GM23338 (cell line): ENCODE measurements at regions not wholly inside any gene's neighbourhood (a gene's known extent, or its start where the extent isn't known, plus 50 kb on each side); places are given as distances from the start of the nearest gene placed in this dataset.

ENCODE experiments used
- EZH2 ChIP-seq: fragments of 200-600 bp; sonication (generic); IDR thresholded peaks from one replicate; pipeline ENCODE4 v1.8.0; 2017; ENCODE audit warnings: antibody characterized with exemption, mild to moderate bottlenecking, low read depth; ENCODE audit not compliant: unreplicated experiment
- EZH2phosphoT487 ChIP-seq: fragments of 200-600 bp; sonication (generic); IDR thresholded peaks from one replicate; pipeline ENCODE4 v1.8.1; 2018; ENCODE audit warnings: antibody characterized with exemption; ENCODE audit not compliant: unreplicated experiment
- JUNB ChIP-seq: IDR thresholded peaks from one replicate; pipeline ENCODE4 v1.6.1; 2016; ENCODE audit warnings: antibody characterized with exemption; ENCODE audit not compliant: unreplicated experiment
- NANOG ChIP-seq: IDR thresholded peaks from 2 replicates; pipeline ENCODE4 v1.6.1; 2016; ENCODE audit warnings: antibody characterized with exemption, borderline replicate concordance
- POLR2AphosphoS5 ChIP-seq: IDR thresholded peaks from 2 replicates; pipeline ENCODE4 v1.6.1; 2016; ENCODE audit warnings: antibody characterized with exemption, low read depth
- TF ChIP-seq, protein P1 (sequence below), 2 experiments: fragments of 200-600 bp in 1 of 2; sonication (generic) in 1 of 2; conservative IDR thresholded peaks; 2 replicates each; pipeline versions ENCODE4 v1.5.1 to v1.6.1; 2016 to 2017; ENCODE audit warnings: antibody characterized with exemption in 2 of 2, low read depth in 2 of 2, mild to moderate bottlenecking in 2 of 2, moderate library complexity in 1 of 2
- TF ChIP-seq, protein P2 (sequence below): IDR thresholded peaks from 2 replicates; pipeline ENCODE4 v1.6.1; 2016; ENCODE audit warnings: antibody characterized with exemption
- TF ChIP-seq, protein P3 (sequence below): IDR thresholded peaks from one replicate; pipeline ENCODE4 v1.6.1; 2018; ENCODE audit warnings: antibody characterized with exemption; ENCODE audit not compliant: unreplicated experiment

DNA sequence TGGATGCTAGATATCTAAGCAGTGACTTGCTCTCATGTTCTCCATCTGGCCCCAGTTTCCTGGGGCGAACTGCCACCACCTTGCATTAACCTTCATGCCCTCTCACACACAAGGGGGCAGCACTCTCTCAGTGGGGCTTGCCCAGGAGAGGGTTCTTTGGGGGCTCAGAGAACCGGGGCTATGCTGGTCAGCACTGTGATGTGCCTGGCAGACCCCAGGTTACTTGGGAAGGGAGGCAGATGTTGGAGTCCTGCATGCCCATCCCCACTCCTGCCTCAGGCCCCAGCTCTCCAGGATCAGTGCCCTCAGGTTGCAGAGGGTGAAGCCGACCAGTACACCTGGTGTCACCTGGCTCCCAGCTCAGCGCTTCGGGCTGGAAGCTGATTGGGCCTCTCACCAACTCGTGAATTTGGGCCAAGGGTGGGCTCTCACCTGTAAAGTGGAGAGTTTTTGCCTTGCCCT lies 396.2 kb upstream of the HS6ST1 start:
- TF ChIP-seq, protein P1, sequence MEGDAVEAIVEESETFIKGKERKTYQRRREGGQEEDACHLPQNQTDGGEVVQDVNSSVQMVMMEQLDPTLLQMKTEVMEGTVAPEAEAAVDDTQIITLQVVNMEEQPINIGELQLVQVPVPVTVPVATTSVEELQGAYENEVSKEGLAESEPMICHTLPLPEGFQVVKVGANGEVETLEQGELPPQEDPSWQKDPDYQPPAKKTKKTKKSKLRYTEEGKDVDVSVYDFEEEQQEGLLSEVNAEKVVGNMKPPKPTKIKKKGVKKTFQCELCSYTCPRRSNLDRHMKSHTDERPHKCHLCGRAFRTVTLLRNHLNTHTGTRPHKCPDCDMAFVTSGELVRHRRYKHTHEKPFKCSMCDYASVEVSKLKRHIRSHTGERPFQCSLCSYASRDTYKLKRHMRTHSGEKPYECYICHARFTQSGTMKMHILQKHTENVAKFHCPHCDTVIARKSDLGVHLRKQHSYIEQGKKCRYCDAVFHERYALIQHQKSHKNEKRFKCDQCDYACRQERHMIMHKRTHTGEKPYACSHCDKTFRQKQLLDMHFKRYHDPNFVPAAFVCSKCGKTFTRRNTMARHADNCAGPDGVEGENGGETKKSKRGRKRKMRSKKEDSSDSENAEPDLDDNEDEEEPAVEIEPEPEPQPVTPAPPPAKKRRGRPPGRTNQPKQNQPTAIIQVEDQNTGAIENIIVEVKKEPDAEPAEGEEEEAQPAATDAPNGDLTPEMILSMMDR (conservative IDR thresholded peaks at IDR 0.05; ENCODE audit: low read depth in 2 of 2) = peak; percentile 53 to 73
- TF ChIP-seq, protein P2, sequence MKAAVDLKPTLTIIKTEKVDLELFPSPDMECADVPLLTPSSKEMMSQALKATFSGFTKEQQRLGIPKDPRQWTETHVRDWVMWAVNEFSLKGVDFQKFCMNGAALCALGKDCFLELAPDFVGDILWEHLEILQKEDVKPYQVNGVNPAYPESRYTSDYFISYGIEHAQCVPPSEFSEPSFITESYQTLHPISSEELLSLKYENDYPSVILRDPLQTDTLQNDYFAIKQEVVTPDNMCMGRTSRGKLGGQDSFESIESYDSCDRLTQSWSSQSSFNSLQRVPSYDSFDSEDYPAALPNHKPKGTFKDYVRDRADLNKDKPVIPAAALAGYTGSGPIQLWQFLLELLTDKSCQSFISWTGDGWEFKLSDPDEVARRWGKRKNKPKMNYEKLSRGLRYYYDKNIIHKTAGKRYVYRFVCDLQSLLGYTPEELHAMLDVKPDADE = no peak
- TF ChIP-seq POLR2AphosphoS5 (no peak), EZH2 (no peak), EZH2phosphoT487 (no peak), JUNB (no peak), NANOG (no peak)
- TF ChIP-seq, protein P3, sequence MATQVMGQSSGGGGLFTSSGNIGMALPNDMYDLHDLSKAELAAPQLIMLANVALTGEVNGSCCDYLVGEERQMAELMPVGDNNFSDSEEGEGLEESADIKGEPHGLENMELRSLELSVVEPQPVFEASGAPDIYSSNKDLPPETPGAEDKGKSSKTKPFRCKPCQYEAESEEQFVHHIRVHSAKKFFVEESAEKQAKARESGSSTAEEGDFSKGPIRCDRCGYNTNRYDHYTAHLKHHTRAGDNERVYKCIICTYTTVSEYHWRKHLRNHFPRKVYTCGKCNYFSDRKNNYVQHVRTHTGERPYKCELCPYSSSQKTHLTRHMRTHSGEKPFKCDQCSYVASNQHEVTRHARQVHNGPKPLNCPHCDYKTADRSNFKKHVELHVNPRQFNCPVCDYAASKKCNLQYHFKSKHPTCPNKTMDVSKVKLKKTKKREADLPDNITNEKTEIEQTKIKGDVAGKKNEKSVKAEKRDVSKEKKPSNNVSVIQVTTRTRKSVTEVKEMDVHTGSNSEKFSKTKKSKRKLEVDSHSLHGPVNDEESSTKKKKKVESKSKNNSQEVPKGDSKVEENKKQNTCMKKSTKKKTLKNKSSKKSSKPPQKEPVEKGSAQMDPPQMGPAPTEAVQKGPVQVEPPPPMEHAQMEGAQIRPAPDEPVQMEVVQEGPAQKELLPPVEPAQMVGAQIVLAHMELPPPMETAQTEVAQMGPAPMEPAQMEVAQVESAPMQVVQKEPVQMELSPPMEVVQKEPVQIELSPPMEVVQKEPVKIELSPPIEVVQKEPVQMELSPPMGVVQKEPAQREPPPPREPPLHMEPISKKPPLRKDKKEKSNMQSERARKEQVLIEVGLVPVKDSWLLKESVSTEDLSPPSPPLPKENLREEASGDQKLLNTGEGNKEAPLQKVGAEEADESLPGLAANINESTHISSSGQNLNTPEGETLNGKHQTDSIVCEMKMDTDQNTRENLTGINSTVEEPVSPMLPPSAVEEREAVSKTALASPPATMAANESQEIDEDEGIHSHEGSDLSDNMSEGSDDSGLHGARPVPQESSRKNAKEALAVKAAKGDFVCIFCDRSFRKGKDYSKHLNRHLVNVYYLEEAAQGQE = no peak
